ENCODE measurements at regions not wholly inside any gene's neighbourhood (a gene's known extent, or its start where the extent isn't known, plus 50 kb on each side); places are given as distances from the start of the nearest gene placed in this dataset.

DNA sequence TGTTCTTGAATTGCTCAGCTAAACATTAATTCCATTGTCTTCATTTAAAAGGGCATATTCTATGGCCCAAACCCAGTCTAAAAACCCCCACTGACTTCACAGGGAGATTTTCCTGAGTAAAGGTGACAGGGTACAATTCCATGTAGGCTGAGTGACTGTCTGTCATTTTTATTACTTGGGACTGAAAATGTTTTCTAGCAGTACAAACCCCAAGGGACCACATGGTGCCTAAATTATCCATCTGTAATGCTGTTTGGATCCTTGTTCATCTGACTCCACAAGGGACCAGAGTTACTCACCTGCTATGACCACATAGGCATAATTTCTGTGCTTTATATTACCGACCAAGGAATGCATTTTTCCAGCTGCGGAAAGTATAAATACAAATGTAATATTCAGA, 349.1 kb downstream of the ZNF608 start:
- CTCF ChIA-PET, result interaction anchor here (1.4 kb wide), 1 partner anchor 14 kb away, joined by 5 read pairs; no protein-coding TSS in a partner anchor
- TF ChIP-seq, protein P1, sequence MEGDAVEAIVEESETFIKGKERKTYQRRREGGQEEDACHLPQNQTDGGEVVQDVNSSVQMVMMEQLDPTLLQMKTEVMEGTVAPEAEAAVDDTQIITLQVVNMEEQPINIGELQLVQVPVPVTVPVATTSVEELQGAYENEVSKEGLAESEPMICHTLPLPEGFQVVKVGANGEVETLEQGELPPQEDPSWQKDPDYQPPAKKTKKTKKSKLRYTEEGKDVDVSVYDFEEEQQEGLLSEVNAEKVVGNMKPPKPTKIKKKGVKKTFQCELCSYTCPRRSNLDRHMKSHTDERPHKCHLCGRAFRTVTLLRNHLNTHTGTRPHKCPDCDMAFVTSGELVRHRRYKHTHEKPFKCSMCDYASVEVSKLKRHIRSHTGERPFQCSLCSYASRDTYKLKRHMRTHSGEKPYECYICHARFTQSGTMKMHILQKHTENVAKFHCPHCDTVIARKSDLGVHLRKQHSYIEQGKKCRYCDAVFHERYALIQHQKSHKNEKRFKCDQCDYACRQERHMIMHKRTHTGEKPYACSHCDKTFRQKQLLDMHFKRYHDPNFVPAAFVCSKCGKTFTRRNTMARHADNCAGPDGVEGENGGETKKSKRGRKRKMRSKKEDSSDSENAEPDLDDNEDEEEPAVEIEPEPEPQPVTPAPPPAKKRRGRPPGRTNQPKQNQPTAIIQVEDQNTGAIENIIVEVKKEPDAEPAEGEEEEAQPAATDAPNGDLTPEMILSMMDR (IDR thresholded peaks at IDR 0.05; ENCODE audit: control extremely low read depth, extremely low read depth, low read depth, missing control alignments), result no peak
- no peak for DNase-seq (ENCODE audit: extremely low spot score)
- POLR2A ChIA-PET, result no interaction called here

DNA sequence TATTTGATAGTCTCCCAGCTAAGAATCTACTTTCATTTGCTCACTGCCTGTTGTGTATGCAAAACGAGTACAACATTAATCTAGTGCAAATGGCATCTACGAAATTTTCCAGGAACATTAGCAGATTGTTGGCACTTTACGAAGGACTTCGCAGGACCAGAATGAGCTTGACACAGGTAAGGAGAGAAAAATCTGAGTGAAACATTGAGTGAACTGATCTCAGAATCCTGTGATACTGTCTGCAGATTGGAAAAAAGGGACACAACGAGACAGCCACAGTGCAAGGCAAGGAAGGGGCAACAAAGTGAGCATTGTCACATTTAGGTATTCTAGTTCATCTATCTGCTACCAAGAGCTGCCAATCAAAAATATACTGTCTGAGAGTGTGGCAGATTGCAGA, 350.5 kb downstream of the ZNF608 start:
- ChIA-PET POLR2A (no interaction called here), CTCF (interaction anchor here (1.2 kb wide), 1 partner anchor 18 kb away, joined by 3 read pairs; no protein-coding TSS in a partner anchor)
- no peak for DNase-seq (ENCODE audit: extremely low spot score)
- TF ChIP-seq, protein P1 (IDR thresholded peaks at IDR 0.05; ENCODE audit: control extremely low read depth, extremely low read depth, low read depth, missing control alignments), result no peak

- TF ChIP-seq, protein P1 (IDR thresholded peaks at IDR 0.05; ENCODE audit: control extremely low read depth, extremely low read depth, low read depth, missing control alignments), result no peak
- ChIA-PET POLR2A (no interaction called here), CTCF (interaction anchor here (1.2 kb wide), 1 partner anchor 18 kb away, joined by 3 read pairs; no protein-coding TSS in a partner anchor)
- DNase-seq (ENCODE audit: extremely low spot score), result no peak
Measured at GRCh38 chr5:124395287-124395686, 351.2 kb downstream of the ZNF608 start.

- TF ChIP-seq, protein P1 (IDR thresholded peaks at IDR 0.05; ENCODE audit: control extremely low read depth, extremely low read depth, low read depth, missing control alignments), result no peak
- ChIA-PET CTCF (interaction anchor here (1.2 kb wide), 1 partner anchor 17 kb away, joined by 3 read pairs; no protein-coding TSS in a partner anchor), POLR2A (no interaction called here)
- DNase-seq (ENCODE audit: extremely low spot score), result no peak
Measured at GRCh38 chr5:124394700-124395245, 351.7 kb downstream of the ZNF608 start.

- ChIA-PET POLR2A (no interaction called here), CTCF (interaction anchor here (0.9 kb wide), 1 partner anchor 9 kb away, joined by 3 read pairs; no protein-coding TSS in a partner anchor)
- no peak for DNase-seq (ENCODE audit: extremely low spot score)
- TF ChIP-seq, protein P1 (IDR thresholded peaks at IDR 0.05; ENCODE audit: control extremely low read depth, extremely low read depth, low read depth, missing control alignments), result no peak
Measured at GRCh38 chr5:124393584-124394379, 352.7 kb downstream of the ZNF608 start.

GRCh38 chr5:124383693-124384092, 362.7 kb downstream of the ZNF608 start:
- TF ChIP-seq, protein P1 (IDR thresholded peaks at IDR 0.05; ENCODE audit: control extremely low read depth, extremely low read depth, low read depth, missing control alignments), result no peak
- DNase-seq (ENCODE audit: extremely low spot score), result no peak
- POLR2A ChIA-PET, result no interaction called here
- CTCF ChIA-PET, result no interaction called here
